ENCODE measurements at regions not wholly inside any gene's neighbourhood (a gene's known extent, or its start where the extent isn't known, plus 50 kb on each side); places are given as distances from the start of the nearest gene placed in this dataset.
"Not testable (repeated sequence)": the region's sequence is repeated elsewhere in the genome, so short reads cannot be mapped to it uniquely, and the experiment has no call there.

- no peaks in the 10 kb centered on the region for H3K27me3 Mint-ChIP-seq
- no peak overlapping the region for H3K27ac Mint-ChIP-seq
- no peaks in the 10 kb centered on the region for H3K4me1 Mint-ChIP-seq
- peaks cover 0 to 8% of the 10 kb centered on the region in 2 donors for H3K9me3 Mint-ChIP-seq
- DNase-seq (no peak), ATAC-seq (no peak)
- H3K4me3 Mint-ChIP-seq, result no peak overlapping the region
These were observed 125.2 kb downstream of the AREG start for GRCh38 chr4:74570095-74570494.

DNA sequence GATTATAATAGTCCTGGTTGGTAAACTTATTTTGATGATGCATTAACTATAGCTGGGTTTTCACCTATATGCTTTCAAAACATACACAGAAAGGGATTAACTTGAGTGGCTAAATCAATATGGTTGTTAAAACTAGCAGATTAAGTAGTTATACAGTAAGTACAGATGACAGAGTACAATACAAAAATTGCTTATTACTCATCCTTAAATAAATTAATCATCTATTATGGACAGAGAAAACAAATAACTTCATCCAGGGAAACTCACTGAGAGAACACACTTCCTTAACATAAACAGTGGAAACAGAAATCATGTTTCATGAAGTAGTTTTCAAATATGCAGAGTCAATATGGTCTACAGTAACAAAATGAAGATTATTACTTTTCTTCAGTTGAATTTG is 133.4 kb downstream of the AREG start:
- H3K4me3 Mint-ChIP-seq, result no peak overlapping the region
- H3K9me3 Mint-ChIP-seq, result no peaks in the 10 kb centered on the region
- no peaks in the 10 kb centered on the region for H3K4me1 Mint-ChIP-seq
- ATAC-seq, result no peak
- H3K27ac Mint-ChIP-seq, result no peak overlapping the region
- H3K27me3 Mint-ChIP-seq, result no peaks in the 10 kb centered on the region
- no peak for DNase-seq

GRCh38 chr4:74578865-74579264 is 133.9 kb downstream of the AREG start:
- not testable (repeated sequence) for H3K9me3 Mint-ChIP-seq, H3K27ac Mint-ChIP-seq, H3K4me3 Mint-ChIP-seq, H3K4me1 Mint-ChIP-seq, ATAC-seq, DNase-seq, H3K27me3 Mint-ChIP-seq

- Mint-ChIP-seq H3K27ac (no peak overlapping the region), H3K27me3 (no peaks in the 10 kb centered on the region), H3K4me3 (no peak overlapping the region), H3K4me1 (no peaks in the 10 kb centered on the region), H3K9me3 (no peaks in the 10 kb centered on the region)
- ATAC-seq, result no peak
- DNase-seq, result no peak
These were observed 138.3 kb downstream of the AREG start for GRCh38 chr4:74583089-74583700.

- Mint-ChIP-seq H3K27ac (no peak overlapping the region), H3K27me3 (no peaks in the 10 kb centered on the region), H3K4me3 (no peak overlapping the region), H3K4me1 (no peaks in the 10 kb centered on the region), H3K9me3 (no peaks in the 10 kb centered on the region)
- DNase-seq (no peak), ATAC-seq (no peak)
These were observed 138.8 kb downstream of the AREG start for GRCh38 chr4:74583757-74584156.

- H3K4me3 Mint-ChIP-seq, result no peak overlapping the region
- DNase-seq (no peak), ATAC-seq (no peak)
- H3K4me1 Mint-ChIP-seq, result no peaks in the 10 kb centered on the region
- no peaks in the 10 kb centered on the region for H3K27me3 Mint-ChIP-seq
- H3K27ac Mint-ChIP-seq, result no peak overlapping the region
- H3K9me3 Mint-ChIP-seq, result no peaks in the 10 kb centered on the region
These were observed 143.4 kb downstream of the AREG start for GRCh38 chr4:74588350-74588749.

GRCh38 chr4:74590476-74590875 is 145.5 kb downstream of the AREG start:
- DNase-seq (no peak), ATAC-seq (no peak)
- Mint-ChIP-seq H3K9me3 (no peaks in the 10 kb centered on the region), H3K27me3 (no peaks in the 10 kb centered on the region), H3K4me3 (no peak overlapping the region), H3K4me1 (no peaks in the 10 kb centered on the region), H3K27ac (no peak overlapping the region)

DNA sequence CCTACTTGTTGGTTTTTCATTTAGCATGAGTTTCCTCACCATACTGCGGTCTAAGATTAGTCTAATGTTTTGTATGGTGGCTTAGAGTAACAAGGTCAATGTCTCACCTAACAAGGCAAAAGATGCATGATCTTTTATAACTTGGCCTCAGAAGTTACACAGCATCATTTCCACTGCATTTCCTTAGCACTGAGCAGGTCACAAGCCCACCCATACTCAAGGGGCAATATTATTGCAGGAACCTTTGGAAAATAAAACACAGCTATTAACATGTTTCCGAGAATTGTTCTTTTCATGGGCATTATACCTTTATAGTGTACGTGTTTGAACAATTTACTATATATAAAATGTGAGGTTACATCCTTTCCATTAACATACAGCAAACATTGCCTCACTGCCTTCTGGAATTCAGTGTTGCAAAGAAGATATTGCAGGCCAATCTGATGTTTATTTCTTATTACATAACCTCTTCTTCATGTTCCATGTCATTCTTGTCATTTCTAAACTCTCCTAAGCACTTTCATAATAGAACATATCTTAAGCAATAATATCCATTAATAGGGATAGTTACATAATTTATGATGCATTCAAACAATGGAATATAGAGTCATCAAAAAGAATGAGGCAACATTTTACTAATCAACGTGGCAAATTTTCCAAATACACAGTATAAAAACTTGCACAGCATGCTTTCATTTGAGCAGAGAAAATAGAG is 153.8 kb downstream of the AREG start:
- ATAC-seq (no peak), DNase-seq (no peak)
- H3K27me3 Mint-ChIP-seq, result no peaks in the 10 kb centered on the region
- H3K4me1 Mint-ChIP-seq, result no peaks in the 10 kb centered on the region
- no peak overlapping the region for H3K4me3 Mint-ChIP-seq
- peaks cover 12 to 25% of the 10 kb centered on the region in 2 donors for H3K9me3 Mint-ChIP-seq
- H3K27ac Mint-ChIP-seq, result no peak overlapping the region

- ATAC-seq (no peak), DNase-seq (no peak)
- Mint-ChIP-seq H3K4me3 (no peak overlapping the region), H3K27me3 (no peaks in the 10 kb centered on the region), H3K9me3 (peaks cover 0 to 1% of the 10 kb centered on the region in 2 donors), H3K27ac (no peak overlapping the region), H3K4me1 (no peaks in the 10 kb centered on the region)
These were observed 158.2 kb downstream of the AREG start for GRCh38 chr4:74603186-74603585.

GRCh38 chr4:74608151-74608949 is 163.4 kb downstream of the AREG start:
- H3K27ac Mint-ChIP-seq, result no peak overlapping the region
- ATAC-seq (no peak), DNase-seq (no peak)
- H3K4me3 Mint-ChIP-seq, result no peak overlapping the region
- H3K4me1 Mint-ChIP-seq, result no peaks in the 10 kb centered on the region
- H3K9me3 Mint-ChIP-seq, result no peaks in the 10 kb centered on the region
- H3K27me3 Mint-ChIP-seq, result no peaks in the 10 kb centered on the region

DNA sequence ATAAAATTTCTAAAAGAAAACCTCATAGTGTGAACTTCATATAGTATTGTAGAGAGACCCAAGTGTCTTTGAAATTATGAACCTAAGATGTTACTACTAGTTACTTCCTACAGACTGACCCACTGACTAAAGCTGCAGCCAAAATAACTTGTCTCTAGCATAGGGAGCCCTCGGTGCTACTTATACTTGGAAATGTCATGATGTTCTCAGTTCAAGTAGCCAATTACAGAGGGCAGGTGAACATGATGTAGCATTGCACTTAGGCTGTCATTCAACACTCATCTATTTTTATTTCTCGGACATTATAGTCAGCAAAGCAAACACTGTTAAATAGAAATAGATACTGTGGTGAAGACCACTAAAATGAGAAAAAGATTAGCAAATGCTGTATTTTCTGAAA is 165.6 kb downstream of the AREG start:
- H3K4me3 Mint-ChIP-seq, result no peak overlapping the region
- no peak for ATAC-seq
- H3K27me3 Mint-ChIP-seq, result no peaks in the 10 kb centered on the region
- H3K4me1 Mint-ChIP-seq, result no peaks in the 10 kb centered on the region
- no peaks in the 10 kb centered on the region for H3K9me3 Mint-ChIP-seq
- DNase-seq, result no peak
- no peak overlapping the region for H3K27ac Mint-ChIP-seq

- ATAC-seq (no peak), DNase-seq (no peak)
- Mint-ChIP-seq H3K9me3 (peaks cover 0 to 4% of the 10 kb centered on the region in 2 donors), H3K4me3 (no peak overlapping the region), H3K27ac (no peak overlapping the region), H3K4me1 (no peaks in the 10 kb centered on the region), H3K27me3 (no peaks in the 10 kb centered on the region)
These were observed 167.9 kb downstream of the AREG start for GRCh38 chr4:74612837-74613236.

GRCh38 chr4:74613266-74613665 is 168.3 kb downstream of the AREG start:
- no peak overlapping the region for H3K4me3 Mint-ChIP-seq
- H3K27ac Mint-ChIP-seq, result no peak overlapping the region
- no peak for ATAC-seq
- no peaks in the 10 kb centered on the region for H3K4me1 Mint-ChIP-seq
- peaks cover 0 to 4% of the 10 kb centered on the region in 2 donors for H3K9me3 Mint-ChIP-seq
- DNase-seq, result no peak
- no peaks in the 10 kb centered on the region for H3K27me3 Mint-ChIP-seq

DNA sequence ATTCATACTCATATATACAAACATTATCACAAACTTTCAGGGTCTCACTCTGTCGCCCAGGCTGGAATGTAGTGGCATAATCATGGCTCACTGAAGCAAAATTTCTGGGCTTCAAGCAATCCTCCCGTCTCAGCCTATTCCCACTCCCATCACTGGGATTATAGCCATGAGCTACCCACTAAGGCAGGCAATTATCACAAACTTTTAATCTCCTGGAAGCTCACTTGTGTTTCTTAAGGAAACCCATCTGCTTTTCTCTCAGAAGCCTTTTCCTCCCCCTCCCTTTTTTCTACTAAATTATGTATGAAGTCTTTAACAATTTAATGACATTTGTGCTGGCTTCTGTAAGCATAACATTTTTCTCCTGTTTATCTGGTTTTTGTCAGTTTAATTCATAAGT is 170.5 kb downstream of the AREG start:
- ATAC-seq (no peak), DNase-seq (no peak)
- Mint-ChIP-seq H3K27me3 (no peaks in the 10 kb centered on the region), H3K4me1 (no peaks in the 10 kb centered on the region), H3K27ac (no peak overlapping the region), H3K9me3 (peaks cover 0 to 4% of the 10 kb centered on the region in 2 donors), H3K4me3 (no peak overlapping the region)

GRCh38 chr4:74618166-74618565 is 173.2 kb downstream of the AREG start:
- no peak overlapping the region for H3K27ac Mint-ChIP-seq

GRCh38 chr4:74618659-74619058 is 173.7 kb downstream of the AREG start:
- Mint-ChIP-seq H3K9me3 (peaks cover 0 to 4% of the 10 kb centered on the region in 2 donors), H3K4me3 (no peak overlapping the region), H3K4me1 (peaks cover 6% of the 10 kb centered on the region), H3K27me3 (peaks cover 7% of the 10 kb centered on the region), H3K27ac (no peak overlapping the region)
- ATAC-seq, result no peak
- no peak for DNase-seq

More at GRCh38 chr4:74618166-74618565, 173.2 kb downstream of the AREG start:
- H3K4me1 Mint-ChIP-seq, result peaks cover 3% of the 10 kb centered on the region
- H3K9me3 Mint-ChIP-seq, result peaks cover 0 to 4% of the 10 kb centered on the region in 2 donors
- no peak for ATAC-seq
- peaks cover 3% of the 10 kb centered on the region for H3K27me3 Mint-ChIP-seq
- DNase-seq, result no peak
- no peak overlapping the region for H3K4me3 Mint-ChIP-seq
